B cell (primary cell): ENCODE measurements at regions not wholly inside any gene's neighbourhood (a gene's known extent, or its start where the extent isn't known, plus 50 kb on each side); places are given as distances from the start of the nearest gene placed in this dataset.

Experiments
- ATAC-seq: fragments of 200-7000 bp; cut with Tn5 transposase; one replicate; pipeline ENCODE4 v1.10.0; 2021; ENCODE audit warnings: low read depth, mild to moderate bottlenecking, moderate number of reproducible peaks, moderate library complexity
- CTCF ChIA-PET: fragments of 350-600 bp; sonication (Branson Sonifier 250); formaldehyde crosslinking; loops from one replicate; lab custom pipeline; 2021; ENCODE audit warnings: antibody characterized with exemption, inconsistent platforms; lab: Charles Lee
- POLR2A ChIA-PET: fragments of 350-600 bp; sonication (Branson Sonifier 250); formaldehyde crosslinking; loops from one replicate; lab custom pipeline; 2021; ENCODE audit warnings: antibody characterized with exemption; lab: Charles Lee
- DNase-seq: peaks from one replicate; pipeline ENCODE4 v3.0.0; 2013
- H2AFZ ChIP-seq: 2 replicates; pipeline ENCODE4 v1.6.1; 2012; ENCODE audit warnings: mild to moderate bottlenecking, low read depth, low read length; ENCODE audit not compliant: insufficient read depth, poor library complexity, severe bottlenecking
- H3K27ac ChIP-seq, 2 donors: 1 replicate in 1 of 2; 2 replicates in 1 of 2; pipeline ENCODE4 v1.5.1; 2012 to 2013; ENCODE audit warnings: low read length in 2 of 2, mild to moderate bottlenecking in 2 of 2, moderate library complexity in 1 of 2
- H3K27me3 ChIP-seq, 4 experiments: fragments of 200-600 bp in 1 of 4; sonication (generic) in 1 of 4; replicated peaks in 1 of 4; 1 replicate in 2 of 4; 2 replicates in 2 of 4; pipeline versions ENCODE4 v1.6.1 to v1.7.0; 2013 to 2016; ENCODE audit warnings: low read length in 3 of 4, mild to moderate bottlenecking in 2 of 4, mixed read lengths in 1 of 4, moderate library complexity in 1 of 4; ENCODE audit not compliant: insufficient read depth in 4 of 4, control insufficient read depth in 3 of 4; ENCODE audit errors: control extremely low read depth in 1 of 4
- H3K36me3 ChIP-seq, 2 experiments: replicated peaks in 1 of 2; 1 replicate in 1 of 2; 2 replicates in 1 of 2; pipeline versions ENCODE4 v1.6.1 to v1.7.1; 2013; ENCODE audit warnings: low read length in 1 of 2; ENCODE audit not compliant: insufficient read depth in 2 of 2, control insufficient read depth in 1 of 2; ENCODE audit errors: control extremely low read depth in 1 of 2, extremely low read depth in 1 of 2
- H3K4me1 ChIP-seq, 2 donors: fragments of 200-600 bp in 1 of 2; sonication (generic) in 1 of 2; 1 replicate in 1 of 2; 2 replicates in 1 of 2; pipeline versions ENCODE4 v1.5.1 to v1.6.1; 2013 to 2017; ENCODE audit warnings: low read length in 2 of 2; ENCODE audit not compliant: control insufficient read depth in 2 of 2, insufficient read depth in 2 of 2
- H3K4me2 ChIP-seq: replicated peaks from 2 replicates; pipeline ENCODE3; 2012; ENCODE audit warnings: mild to moderate bottlenecking, low read depth, low read length; ENCODE audit not compliant: poor library complexity, severe bottlenecking
- H3K4me3 ChIP-seq, 5 experiments: fragments of 200-600 bp in 1 of 5; sonication (generic) in 1 of 5; 1 replicate in 3 of 5; 2 replicates in 2 of 5; pipeline versions ENCODE4 v1.5.1 to v1.7.0; 2011 to 2016; ENCODE audit warnings: low read length in 4 of 5, mild to moderate bottlenecking in 4 of 5, low read depth in 2 of 5, control low read depth in 1 of 5, moderate library complexity in 1 of 5; ENCODE audit not compliant: insufficient read depth in 1 of 5; ENCODE audit errors: control extremely low read depth in 1 of 5, extremely low read depth in 1 of 5
- H3K79me2 ChIP-seq: fragments of 200-600 bp; sonication (generic); one replicate; pipeline ENCODE4 v1.6.0; 2016; ENCODE audit warnings: low read length; ENCODE audit not compliant: control insufficient read depth, insufficient read depth
- H3K9ac ChIP-seq: fragments of 200-600 bp; sonication (generic); 2 replicates; pipeline ENCODE4 v1.6.1; 2017; ENCODE audit warnings: mild to moderate bottlenecking, low read length, moderate library complexity
- H3K9me3 ChIP-seq, 3 donors: one replicate each; pipeline versions ENCODE4 v1.6.1 to v1.7.1; 2013; ENCODE audit warnings: low read length in 2 of 3; ENCODE audit not compliant: control insufficient read depth in 2 of 3, insufficient read depth in 1 of 3; ENCODE audit errors: control extremely low read depth in 1 of 3
- H4K20me1 ChIP-seq: 2 replicates; pipeline ENCODE4 v1.6.0; 2012; ENCODE audit warnings: mild to moderate bottlenecking, low read length; ENCODE audit not compliant: insufficient read depth, control insufficient read depth, poor library complexity, severe bottlenecking
- H3K27ac Mint-ChIP-seq: one replicate; pipeline ENCODE4 v1.8.0; 2021; ENCODE audit warnings: mixed read lengths
- H3K27me3 Mint-ChIP-seq: one replicate; pipeline ENCODE4 v1.8.0; 2021; ENCODE audit warnings: mixed read lengths
- H3K4me1 Mint-ChIP-seq: one replicate; pipeline ENCODE4 v1.8.0; 2021; ENCODE audit warnings: mixed read lengths
- H3K4me3 Mint-ChIP-seq: one replicate; pipeline ENCODE4 v1.8.0; 2021; ENCODE audit warnings: mixed read lengths
- H3K9me3 Mint-ChIP-seq: one replicate; pipeline ENCODE4 v1.8.0; 2022; ENCODE audit warnings: mixed read lengths; ENCODE audit not compliant: insufficient read depth
- CTCF ChIP-seq: fragments of 200-600 bp; IDR thresholded peaks from one replicate; pipeline ENCODE4 v1.8.0; 2022; ENCODE audit warnings: antibody characterized with exemption, mild to moderate bottlenecking
- EZH2 ChIP-seq: IDR thresholded peaks from 2 replicates; pipeline ENCODE4 v1.6.1; 2012; ENCODE audit warnings: borderline replicate concordance, low read depth, mild to moderate bottlenecking, moderate library complexity, low read length; ENCODE audit not compliant: insufficient read depth, poor library complexity, severe bottlenecking
- WGBS: methylation state at CpG from one replicate; pipeline ENCODE4 v1.1.5; 2013; ENCODE audit warnings: missing lambda C conversion rate; ENCODE audit not compliant: insufficient coverage; 5-methylcytosine and 5-hydroxymethylcytosine counted together
- intact Hi-C: fragments of 100-400 bp; cut with micrococcal nuclease; formaldehyde crosslinking; loops from one replicate; pipeline ENCODE4 v1.10.0; 2022

GRCh38 chr5:173767574-173768266 is 120.4 kb upstream of the CPEB4 start:
- Mint-ChIP-seq H3K9me3 (no peaks in the 10 kb centered on the region), H3K4me1 (peaks cover 27% of the 10 kb centered on the region), H3K27ac (peak overlapping the region; percentile 7), H3K27me3 (peaks cover 5% of the 10 kb centered on the region), H3K4me3 (no peak overlapping the region)
- Histone ChIP-seq H3K9ac (no peak overlapping the region), H3K4me1 (peaks cover 7 to 14% of the 10 kb centered on the region in 2 donors), H3K9me3 (no peaks in the 10 kb centered on the region), H3K27me3 (peaks cover 0 to 4% (median 0%) of the 10 kb centered on the region in 4 experiments), H3K4me2 (no peak overlapping the region), H2AFZ (no peak overlapping the region), H3K79me2 (no peaks in the 10 kb centered on the region), H3K27ac (no peak overlapping the region), H3K4me3 (no peak overlapping the region), H3K36me3 (no peaks in the 10 kb centered on the region), H4K20me1 (no peaks in the 10 kb centered on the region)
- intact Hi-C loops: no loop called here
- TF ChIP-seq EZH2: no peak
- TF ChIP-seq CTCF: no peak
- ATAC-seq: no peak
- ChIA-PET CTCF (no interaction called here), POLR2A (no interaction called here)
- no peak for DNase-seq
- 85% methylated on average over 10 of the region's 12 CpGs for WGBS

- no peaks in the 10 kb centered on the region for H3K36me3 ChIP-seq
- POLR2A ChIA-PET: interaction anchor here (0.6 kb wide), 1 partner anchor 59 kb away, joined by 3 read pairs; no protein-coding TSS in a partner anchor
- H3K27ac Mint-ChIP-seq: no peak overlapping the region
- TF ChIP-seq EZH2 (no peak), CTCF (no peak)
- no peak overlapping the region for H3K4me2 ChIP-seq
- no peak for ATAC-seq
- no peak overlapping the region for H3K4me3 ChIP-seq
- peaks cover 0 to 4% (median 0%) of the 10 kb centered on the region in 4 experiments for H3K27me3 ChIP-seq
- H3K79me2 ChIP-seq: no peaks in the 10 kb centered on the region
- intact Hi-C loops: no loop called here
- no peak overlapping the region for H3K4me3 Mint-ChIP-seq
- H3K27me3 Mint-ChIP-seq: peaks cover 5% of the 10 kb centered on the region
- CTCF ChIA-PET: no interaction called here
- H3K4me1 Mint-ChIP-seq: peaks cover 21% of the 10 kb centered on the region
- H4K20me1 ChIP-seq: no peaks in the 10 kb centered on the region
- no peaks in the 10 kb centered on the region for H3K9me3 Mint-ChIP-seq
- no peak overlapping the region for H3K27ac ChIP-seq
- H3K4me1 ChIP-seq: peaks cover 4 to 9% of the 10 kb centered on the region in 2 donors
- no peak overlapping the region for H2AFZ ChIP-seq
- WGBS: 89% methylated on average over 5 of the region's 5 CpGs
- H3K9ac ChIP-seq: no peak overlapping the region
- DNase-seq: no peak
- H3K9me3 ChIP-seq: no peaks in the 10 kb centered on the region
These were observed 119.8 kb upstream of the CPEB4 start for GRCh38 chr5:173768267-173768806.
